ENCODE measurements at regions not wholly inside any gene's neighbourhood (a gene's known extent, or its start where the extent isn't known, plus 50 kb on each side); places are given as distances from the start of the nearest gene placed in this dataset.

DNA sequence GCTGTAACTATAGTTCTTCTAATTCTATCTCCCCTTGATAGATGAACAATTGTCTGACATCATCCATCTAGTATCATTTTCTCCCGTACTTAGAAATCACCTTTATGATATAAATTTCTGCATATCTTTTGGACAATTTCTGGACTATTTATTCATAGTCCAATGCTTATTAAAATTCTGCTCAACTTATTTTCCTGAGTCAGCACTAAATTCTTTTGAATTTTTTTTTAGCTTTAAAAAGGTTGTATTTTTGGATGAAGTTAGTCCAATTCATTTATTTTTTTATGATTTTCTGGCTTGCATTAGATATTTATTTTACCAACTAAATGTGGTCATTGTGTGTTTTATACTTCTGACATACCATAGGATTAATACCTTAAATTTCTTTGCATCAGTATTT, 538.5 kb upstream of the DCC start:
- TF ChIP-seq, protein P1, sequence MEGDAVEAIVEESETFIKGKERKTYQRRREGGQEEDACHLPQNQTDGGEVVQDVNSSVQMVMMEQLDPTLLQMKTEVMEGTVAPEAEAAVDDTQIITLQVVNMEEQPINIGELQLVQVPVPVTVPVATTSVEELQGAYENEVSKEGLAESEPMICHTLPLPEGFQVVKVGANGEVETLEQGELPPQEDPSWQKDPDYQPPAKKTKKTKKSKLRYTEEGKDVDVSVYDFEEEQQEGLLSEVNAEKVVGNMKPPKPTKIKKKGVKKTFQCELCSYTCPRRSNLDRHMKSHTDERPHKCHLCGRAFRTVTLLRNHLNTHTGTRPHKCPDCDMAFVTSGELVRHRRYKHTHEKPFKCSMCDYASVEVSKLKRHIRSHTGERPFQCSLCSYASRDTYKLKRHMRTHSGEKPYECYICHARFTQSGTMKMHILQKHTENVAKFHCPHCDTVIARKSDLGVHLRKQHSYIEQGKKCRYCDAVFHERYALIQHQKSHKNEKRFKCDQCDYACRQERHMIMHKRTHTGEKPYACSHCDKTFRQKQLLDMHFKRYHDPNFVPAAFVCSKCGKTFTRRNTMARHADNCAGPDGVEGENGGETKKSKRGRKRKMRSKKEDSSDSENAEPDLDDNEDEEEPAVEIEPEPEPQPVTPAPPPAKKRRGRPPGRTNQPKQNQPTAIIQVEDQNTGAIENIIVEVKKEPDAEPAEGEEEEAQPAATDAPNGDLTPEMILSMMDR (IDR thresholded peaks at IDR 0.05): no peak
- TF ChIP-seq EP300 (IDR thresholded peaks at IDR 0.05) (no peak), POLR2A (IDR thresholded peaks at IDR 0.05) (no peak)
